ENCODE measurements at regions not wholly inside any gene's neighbourhood (a gene's known extent, or its start where the extent isn't known, plus 50 kb on each side); places are given as distances from the start of the nearest gene placed in this dataset.

GRCh38 chr1:165129568-165130164, 226.8 kb downstream of the LMX1A start:
- Mint-ChIP-seq H3K36me3 (no peaks in the 10 kb centered on the region), H3K4me1 (peaks cover 0 to 2% (median 0%) of the 10 kb centered on the region in 7 donors), H3K27me3 (peaks cover 0 to 16% (median 2%) of the 10 kb centered on the region in 5 donors), H3K4me3 (no peak overlapping the region), H3K9me3 (peaks cover 0 to 3% (median 0%) of the 10 kb centered on the region in 11 donors), H3K27ac (no peak overlapping the region)
- H3K27ac ChIP-seq (ENCODE audit: low read depth, low read length) = no peak overlapping the region
- H3K9me3 ChIP-seq (ENCODE audit: control insufficient read depth in 2 of 3, low read length in 3 of 3) = no peaks in the 10 kb centered on the region
- intact Hi-C loops (cut with micrococcal nuclease) = loop anchor here in 1 of 2 donors (5.0 kb wide), 1 partner anchor 463 kb away; no protein-coding TSS in a partner anchor
- no peaks in the 10 kb centered on the region for H3K36me3 ChIP-seq (ENCODE audit: control insufficient read depth in 2 of 3, insufficient read depth in 3 of 3, low read length in 3 of 3)
- no peaks in the 10 kb centered on the region for H3K4me1 ChIP-seq (ENCODE audit: control insufficient read depth in 2 of 2, insufficient read depth in 2 of 2, low read length in 2 of 2)
- H3K4me3 ChIP-seq (ENCODE audit: low read length) = no peak overlapping the region
- no peak for ATAC-seq
- POLR2A ChIA-PET = no interaction called here
- peak in 1 of 9 donors; percentile 24 for DNase-seq
- H3K27me3 ChIP-seq (ENCODE audit: control insufficient read depth in 2 of 2, insufficient read depth in 2 of 2, low read length in 2 of 2) = no peaks in the 10 kb centered on the region
- CTCF ChIA-PET = no interaction called here

GRCh38 chr1:165124772-165125171, 231.7 kb downstream of the LMX1A start:
- H3K27ac Mint-ChIP-seq = no peak overlapping the region
- no peak for DNase-seq
- no peaks in the 10 kb centered on the region for H3K27me3 ChIP-seq (ENCODE audit: control insufficient read depth in 2 of 2, insufficient read depth in 2 of 2, low read length in 2 of 2)
- H3K4me1 ChIP-seq (ENCODE audit: control insufficient read depth in 2 of 2, insufficient read depth in 2 of 2, low read length in 2 of 2) = no peaks in the 10 kb centered on the region
- intact Hi-C loops (cut with micrococcal nuclease) = loop anchor here in 1 of 2 donors (5.0 kb wide), 1 partner anchor 468 kb away; no protein-coding TSS in a partner anchor
- ATAC-seq = no peak
- no peak overlapping the region for H3K27ac ChIP-seq (ENCODE audit: low read depth, low read length)
- H3K27me3 Mint-ChIP-seq = peaks cover 2 to 31% (median 11%) of the 10 kb centered on the region in 5 donors
- CTCF ChIA-PET = no interaction called here
- peaks cover 0 to 2% (median 0%) of the 10 kb centered on the region in 7 donors for H3K4me1 Mint-ChIP-seq
- no peak overlapping the region for H3K4me3 ChIP-seq (ENCODE audit: low read length)
- POLR2A ChIA-PET = no interaction called here
- no peaks in the 10 kb centered on the region for H3K36me3 ChIP-seq (ENCODE audit: control insufficient read depth in 2 of 3, insufficient read depth in 3 of 3, low read length in 3 of 3)
- peaks cover 0 to 3% (median 0%) of the 10 kb centered on the region in 11 donors for H3K9me3 Mint-ChIP-seq
- H3K9me3 ChIP-seq (ENCODE audit: control insufficient read depth in 2 of 3, low read length in 3 of 3) = no peaks in the 10 kb centered on the region
- H3K4me3 Mint-ChIP-seq = no peak overlapping the region
- no peaks in the 10 kb centered on the region for H3K36me3 Mint-ChIP-seq

- Histone ChIP-seq H3K27ac (ENCODE audit: low read depth, low read length) (no peak overlapping the region), H3K36me3 (ENCODE audit: control insufficient read depth in 2 of 3, insufficient read depth in 3 of 3, low read length in 3 of 3) (no peaks in the 10 kb centered on the region), H3K27me3 (ENCODE audit: control insufficient read depth in 2 of 2, insufficient read depth in 2 of 2, low read length in 2 of 2) (no peaks in the 10 kb centered on the region), H3K9me3 (ENCODE audit: control insufficient read depth in 2 of 3, low read length in 3 of 3) (no peaks in the 10 kb centered on the region), H3K4me1 (ENCODE audit: control insufficient read depth in 2 of 2, insufficient read depth in 2 of 2, low read length in 2 of 2) (no peaks in the 10 kb centered on the region), H3K4me3 (ENCODE audit: low read length) (no peak overlapping the region)
- Mint-ChIP-seq H3K27ac (no peak overlapping the region), H3K27me3 (peaks cover 29 to 57% (median 38%) of the 10 kb centered on the region in 5 donors), H3K36me3 (peaks cover 0 to 4% (median 0%) of the 10 kb centered on the region in 5 donors), H3K9me3 (peaks cover 0 to 7% (median 0%) of the 10 kb centered on the region in 11 donors), H3K4me3 (no peak overlapping the region), H3K4me1 (no peaks in the 10 kb centered on the region)
- DNase-seq = no peak
- ChIA-PET POLR2A (no interaction called here), CTCF (no interaction called here)
- ATAC-seq = no peak
- intact Hi-C loops (cut with micrococcal nuclease) = no loop called here
Observed at GRCh38 chr1:165119086-165119485, 237.4 kb downstream of the LMX1A start.

- no peaks in the 10 kb centered on the region for H3K36me3 ChIP-seq (ENCODE audit: control insufficient read depth in 2 of 3, insufficient read depth in 3 of 3, low read length in 3 of 3)
- no peak overlapping the region for H3K27ac ChIP-seq (ENCODE audit: low read depth, low read length)
- Mint-ChIP-seq H3K36me3 (peaks cover 0 to 4% (median 0%) of the 10 kb centered on the region in 5 donors), H3K4me1 (no peaks in the 10 kb centered on the region), H3K4me3 (no peak overlapping the region), H3K9me3 (peaks cover 0 to 7% (median 0%) of the 10 kb centered on the region in 11 donors), H3K27me3 (peaks cover 29 to 60% (median 38%) of the 10 kb centered on the region in 5 donors), H3K27ac (no peak overlapping the region)
- intact Hi-C loops (cut with micrococcal nuclease) = no loop called here
- no peaks in the 10 kb centered on the region for H3K27me3 ChIP-seq (ENCODE audit: control insufficient read depth in 2 of 2, insufficient read depth in 2 of 2, low read length in 2 of 2)
- no peaks in the 10 kb centered on the region for H3K9me3 ChIP-seq (ENCODE audit: control insufficient read depth in 2 of 3, low read length in 3 of 3)
- ChIA-PET POLR2A (no interaction called here), CTCF (interaction anchor here (0.5 kb wide), 1 partner anchor 134 kb away, joined by 4 read pairs; no protein-coding TSS in a partner anchor)
- H3K4me1 ChIP-seq (ENCODE audit: control insufficient read depth in 2 of 2, insufficient read depth in 2 of 2, low read length in 2 of 2) = no peaks in the 10 kb centered on the region
- ATAC-seq (no peak), DNase-seq (no peak)
- no peak overlapping the region for H3K4me3 ChIP-seq (ENCODE audit: low read length)
Observed at GRCh38 chr1:165117482-165117881, 239.0 kb downstream of the LMX1A start.

GRCh38 chr1:165116732-165117131, 239.8 kb downstream of the LMX1A start:
- ChIA-PET CTCF (no interaction called here), POLR2A (no interaction called here)
- H3K27me3 ChIP-seq (ENCODE audit: control insufficient read depth in 2 of 2, insufficient read depth in 2 of 2, low read length in 2 of 2) = no peaks in the 10 kb centered on the region
- Mint-ChIP-seq H3K4me3 (no peak overlapping the region), H3K9me3 (peaks cover 0 to 7% (median 0%) of the 10 kb centered on the region in 11 donors), H3K4me1 (no peaks in the 10 kb centered on the region), H3K36me3 (peaks cover 0 to 4% (median 0%) of the 10 kb centered on the region in 5 donors), H3K27ac (no peak overlapping the region), H3K27me3 (peaks cover 33 to 63% (median 42%) of the 10 kb centered on the region in 5 donors)
- H3K4me3 ChIP-seq (ENCODE audit: low read length) = no peak overlapping the region
- ATAC-seq (no peak), DNase-seq (no peak)
- H3K36me3 ChIP-seq (ENCODE audit: control insufficient read depth in 2 of 3, insufficient read depth in 3 of 3, low read length in 3 of 3) = no peaks in the 10 kb centered on the region
- intact Hi-C loops (cut with micrococcal nuclease) = no loop called here
- H3K9me3 ChIP-seq (ENCODE audit: control insufficient read depth in 2 of 3, low read length in 3 of 3) = no peaks in the 10 kb centered on the region
- H3K4me1 ChIP-seq (ENCODE audit: control insufficient read depth in 2 of 2, insufficient read depth in 2 of 2, low read length in 2 of 2) = no peaks in the 10 kb centered on the region
- no peak overlapping the region for H3K27ac ChIP-seq (ENCODE audit: low read depth, low read length)

GRCh38 chr1:165116171-165116570, 240.3 kb downstream of the LMX1A start:
- no peaks in the 10 kb centered on the region for H3K27me3 ChIP-seq (ENCODE audit: control insufficient read depth in 2 of 2, insufficient read depth in 2 of 2, low read length in 2 of 2)
- H3K9me3 Mint-ChIP-seq = peaks cover 0 to 7% (median 0%) of the 10 kb centered on the region in 11 donors
- intact Hi-C loops (cut with micrococcal nuclease) = no loop called here
- H3K4me1 ChIP-seq (ENCODE audit: control insufficient read depth in 2 of 2, insufficient read depth in 2 of 2, low read length in 2 of 2) = no peaks in the 10 kb centered on the region
- H3K27me3 Mint-ChIP-seq = peaks cover 35 to 66% (median 41%) of the 10 kb centered on the region in 5 donors
- no peaks in the 10 kb centered on the region for H3K4me1 Mint-ChIP-seq
- no peak overlapping the region for H3K27ac Mint-ChIP-seq
- H3K4me3 Mint-ChIP-seq = no peak overlapping the region
- H3K4me3 ChIP-seq (ENCODE audit: low read length) = no peak overlapping the region
- peaks cover 0 to 4% (median 0%) of the 10 kb centered on the region in 5 donors for H3K36me3 Mint-ChIP-seq
- ChIA-PET CTCF (no interaction called here), POLR2A (no interaction called here)
- H3K36me3 ChIP-seq (ENCODE audit: control insufficient read depth in 2 of 3, insufficient read depth in 3 of 3, low read length in 3 of 3) = no peaks in the 10 kb centered on the region
- DNase-seq (no peak), ATAC-seq (no peak)
- H3K9me3 ChIP-seq (ENCODE audit: control insufficient read depth in 2 of 3, low read length in 3 of 3) = no peaks in the 10 kb centered on the region
- no peak overlapping the region for H3K27ac ChIP-seq (ENCODE audit: low read depth, low read length)

- intact Hi-C loops (cut with micrococcal nuclease) = no loop called here
- POLR2A ChIA-PET = no interaction called here
Observed at GRCh38 chr1:165114889-165115285, 241.6 kb downstream of the LMX1A start.

More at GRCh38 chr1:165114889-165115285, 241.6 kb downstream of the LMX1A start:
- Mint-ChIP-seq H3K9me3 (peaks cover 0 to 7% (median 0%) of the 10 kb centered on the region in 11 donors), H3K4me1 (no peaks in the 10 kb centered on the region), H3K36me3 (peaks cover 0 to 4% (median 0%) of the 10 kb centered on the region in 5 donors), H3K27ac (no peak overlapping the region), H3K27me3 (peaks cover 34 to 58% (median 38%) of the 10 kb centered on the region in 5 donors), H3K4me3 (no peak overlapping the region)
- Histone ChIP-seq H3K4me1 (ENCODE audit: control insufficient read depth in 2 of 2, insufficient read depth in 2 of 2, low read length in 2 of 2) (no peaks in the 10 kb centered on the region), H3K27me3 (ENCODE audit: control insufficient read depth in 2 of 2, insufficient read depth in 2 of 2, low read length in 2 of 2) (no peaks in the 10 kb centered on the region), H3K9me3 (ENCODE audit: control insufficient read depth in 2 of 3, low read length in 3 of 3) (no peaks in the 10 kb centered on the region), H3K27ac (ENCODE audit: low read depth, low read length) (no peak overlapping the region), H3K36me3 (ENCODE audit: control insufficient read depth in 2 of 3, insufficient read depth in 3 of 3, low read length in 3 of 3) (no peaks in the 10 kb centered on the region), H3K4me3 (ENCODE audit: low read length) (no peak overlapping the region)
- ATAC-seq (no peak), DNase-seq (no peak)
- CTCF ChIA-PET = no interaction called here

Data from naive thymus-derived CD4-positive, alpha-beta T cell (primary cell).